Activated effector memory CD4-positive, alpha-beta T cell treated with anti-CD3 and anti-CD28 coated beads, Interleukin-2, amount 50 U/mL, for 16 hours (primary cell): ENCODE measurements at regions not wholly inside any gene's neighbourhood (a gene's known extent, or its start where the extent isn't known, plus 50 kb on each side); places are given as distances from the start of the nearest gene placed in this dataset.
"Not testable (repeated sequence)": the region's sequence is repeated elsewhere in the genome, so short reads cannot be mapped to it uniquely, and the experiment has no call there.

Source experiments
- DNase-seq: peaks from one replicate; pipeline ENCODE4 v3.0.0-alpha.2; 2020

- DNase-seq: no peak
These were observed 311.9 kb upstream of the SFSWAP start for GRCh38 chr12:131399000-131399399.

- DNase-seq: not testable (repeated sequence)
These were observed 310.1 kb upstream of the SFSWAP start for GRCh38 chr12:131400668-131401294.

GRCh38 chr12:131401907-131402633 is 308.8 kb upstream of the SFSWAP start:
- DNase-seq: not testable (repeated sequence)

GRCh38 chr12:131402781-131403396 is 308.0 kb upstream of the SFSWAP start:
- no peak for DNase-seq

- DNase-seq: no peak
These were observed 307.2 kb upstream of the SFSWAP start for GRCh38 chr12:131403676-131404075.

- DNase-seq: no peak
These were observed 306.2 kb upstream of the SFSWAP start for GRCh38 chr12:131404705-131405104.

GRCh38 chr12:131407221-131408035 is 303.5 kb upstream of the SFSWAP start:
- DNase-seq: no peak

- no peak for DNase-seq
These were observed 302.9 kb upstream of the SFSWAP start for GRCh38 chr12:131408036-131408365.

GRCh38 chr12:131408484-131408883 is 302.4 kb upstream of the SFSWAP start:
- no peak for DNase-seq

GRCh38 chr12:131409211-131409610 is 301.7 kb upstream of the SFSWAP start:
- no peak for DNase-seq

GRCh38 chr12:131411827-131412226 is 299.1 kb upstream of the SFSWAP start:
- not testable (repeated sequence) for DNase-seq

GRCh38 chr12:131413006-131413405 is 297.9 kb upstream of the SFSWAP start:
- DNase-seq: no peak

GRCh38 chr12:131413471-131413870 is 297.4 kb upstream of the SFSWAP start:
- no peak for DNase-seq

- not testable (repeated sequence) for DNase-seq
These were observed 296.6 kb upstream of the SFSWAP start for GRCh38 chr12:131414155-131414922.

- no peak for DNase-seq
These were observed 295.1 kb upstream of the SFSWAP start for GRCh38 chr12:131415781-131416180.

GRCh38 chr12:131418121-131418520 is 292.8 kb upstream of the SFSWAP start:
- no peak for DNase-seq

- DNase-seq: no peak
These were observed 292.0 kb upstream of the SFSWAP start for GRCh38 chr12:131418884-131419283.

- no peak for DNase-seq
These were observed 289.9 kb upstream of the SFSWAP start for GRCh38 chr12:131420867-131421447.

- DNase-seq: no peak
These were observed 289.2 kb upstream of the SFSWAP start for GRCh38 chr12:131421509-131422186.

GRCh38 chr12:131422187-131422520 is 288.7 kb upstream of the SFSWAP start:
- DNase-seq: no peak

GRCh38 chr12:131422744-131423143 is 288.1 kb upstream of the SFSWAP start:
- no peak for DNase-seq

- no peak for DNase-seq
These were observed 286.6 kb upstream of the SFSWAP start for GRCh38 chr12:131424270-131424669.
